RWPE1 (cell line): ENCODE measurements at regions not wholly inside any gene's neighbourhood (a gene's known extent, or its start where the extent isn't known, plus 50 kb on each side); places are given as distances from the start of the nearest gene placed in this dataset.

Experiments
- CTCF ChIA-PET: fragments of 350-600 bp; sonication (Branson Sonifier 250); formaldehyde crosslinking; extraction: SDS; loops from one replicate; lab custom pipeline; 2021; lab: Yijun Ruan, JAX
- POLR2A ChIA-PET: fragments of 400-600 bp; formaldehyde crosslinking; extraction: SDS; loops from one replicate; lab custom pipeline; 2020; ENCODE audit warnings: antibody characterized with exemption; ENCODE audit not compliant: low non-redundant PET; lab: Yijun Ruan, JAX
- DNase-seq: peaks from one replicate; pipeline ENCODE4 v3.0.0; 2012; ENCODE audit warnings: low spot score
- H3K27ac ChIP-seq: fragments of 450-650 bp; 2 replicates; pipeline ENCODE4 v1.5.1; 2017
- CTCF ChIP-seq: fragments of 450-650 bp; conservative IDR thresholded peaks from 2 replicates; pipeline ENCODE4 v1.5.1; 2017; ENCODE audit warnings: low read depth, mild to moderate bottlenecking

GRCh38 chr4:89434364-89434988 lies 126.9 kb upstream of the GPRIN3 start:
- POLR2A ChIA-PET = no interaction called here
- H3K27ac ChIP-seq = no peak overlapping the region
- CTCF ChIA-PET = no interaction called here
- DNase-seq = peak; percentile 12
- TF ChIP-seq CTCF = peak; percentile 70

- ChIA-PET POLR2A (no interaction called here), CTCF (no interaction called here)
- H3K27ac ChIP-seq = no peak overlapping the region
- no peak for DNase-seq
- no peak for TF ChIP-seq CTCF
Measured at GRCh38 chr4:89427782-89428181, 120.2 kb upstream of the GPRIN3 start.

GRCh38 chr4:89425023-89425422 lies 117.4 kb upstream of the GPRIN3 start:
- ChIA-PET POLR2A (no interaction called here), CTCF (no interaction called here)
- no peak for TF ChIP-seq CTCF
- no peak overlapping the region for H3K27ac ChIP-seq
- DNase-seq = no peak

- no peak for TF ChIP-seq CTCF
- no peak overlapping the region for H3K27ac ChIP-seq
- ChIA-PET POLR2A (interaction anchor here (0.7 kb wide), 1 partner anchor 153 kb away, joined by 3 read pairs; no protein-coding TSS in a partner anchor), CTCF (interaction anchor here (0.6 kb wide), 1 partner anchor 525 kb away, joined by 3 read pairs; no protein-coding TSS in a partner anchor)
- DNase-seq = no peak
Measured at GRCh38 chr4:89422441-89422990, 114.9 kb upstream of the GPRIN3 start.

DNA sequence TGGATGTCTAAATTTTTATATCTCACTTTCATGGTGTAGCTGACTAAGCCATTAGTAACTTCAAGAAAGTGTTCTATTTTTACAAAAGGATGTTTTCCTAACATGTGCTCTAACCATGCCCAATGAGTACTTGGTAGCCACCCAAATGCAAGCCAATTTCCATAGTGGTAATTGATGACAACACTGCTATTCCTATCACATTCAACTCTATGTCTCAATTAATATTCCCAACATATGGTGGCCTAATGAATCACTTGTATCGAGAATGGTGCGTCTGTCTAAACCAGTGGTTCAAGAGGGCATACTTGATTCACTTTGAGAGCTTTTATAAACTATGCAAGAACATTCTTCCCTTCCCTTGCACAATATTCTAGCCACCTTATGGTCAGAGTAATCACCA lies 112.9 kb upstream of the GPRIN3 start:
- no peak overlapping the region for H3K27ac ChIP-seq
- CTCF ChIA-PET = no interaction called here
- POLR2A ChIA-PET = no interaction called here
- no peak for DNase-seq
- TF ChIP-seq CTCF = no peak

DNA sequence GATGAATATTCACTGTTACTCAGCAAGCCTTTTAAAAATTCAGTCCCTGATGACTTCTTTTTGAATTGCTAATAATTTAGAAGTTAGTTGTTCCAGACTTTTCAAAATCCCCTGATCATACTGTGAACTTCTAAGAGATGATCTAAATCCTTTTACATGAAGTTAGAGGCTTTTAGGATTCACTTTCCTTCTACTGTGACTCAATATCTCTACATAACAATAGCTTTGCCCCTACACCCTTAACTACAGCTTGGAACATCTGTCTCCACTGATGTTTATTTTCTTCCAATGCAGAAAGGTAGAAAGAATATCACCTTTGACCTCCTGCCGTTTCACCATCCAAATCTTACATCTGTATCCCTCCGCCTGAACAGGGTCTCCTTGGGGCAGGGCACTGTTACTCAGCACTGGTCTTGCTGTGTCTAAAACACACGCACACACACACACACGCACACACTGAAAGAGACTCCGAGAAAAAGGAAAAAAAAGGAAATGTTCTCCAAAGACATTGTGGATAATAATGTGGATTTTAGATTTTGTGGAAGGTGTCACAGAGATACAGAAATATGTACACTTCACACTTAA lies 111.6 kb upstream of the GPRIN3 start:
- H3K27ac ChIP-seq = no peak overlapping the region
- POLR2A ChIA-PET = no interaction called here
- CTCF ChIA-PET = no interaction called here
- DNase-seq = no peak
- TF ChIP-seq CTCF = no peak
